Stimulated activated CD8-positive, alpha-beta memory T cell treated with anti-CD3 and anti-CD28 coated beads, Interleukin-4, amount 100 ng/mL, for 48 hours (primary cell): ENCODE measurements at regions not wholly inside any gene's neighbourhood (a gene's known extent, or its start where the extent isn't known, plus 50 kb on each side); places are given as distances from the start of the nearest gene placed in this dataset.
"Not testable (repeated sequence)": the region's sequence is repeated elsewhere in the genome, so short reads cannot be mapped to it uniquely, and the experiment has no call there.

ENCODE experiments used
- DNase-seq: peaks from one replicate; pipeline ENCODE4 v3.0.0-alpha.2; 2020

DNA sequence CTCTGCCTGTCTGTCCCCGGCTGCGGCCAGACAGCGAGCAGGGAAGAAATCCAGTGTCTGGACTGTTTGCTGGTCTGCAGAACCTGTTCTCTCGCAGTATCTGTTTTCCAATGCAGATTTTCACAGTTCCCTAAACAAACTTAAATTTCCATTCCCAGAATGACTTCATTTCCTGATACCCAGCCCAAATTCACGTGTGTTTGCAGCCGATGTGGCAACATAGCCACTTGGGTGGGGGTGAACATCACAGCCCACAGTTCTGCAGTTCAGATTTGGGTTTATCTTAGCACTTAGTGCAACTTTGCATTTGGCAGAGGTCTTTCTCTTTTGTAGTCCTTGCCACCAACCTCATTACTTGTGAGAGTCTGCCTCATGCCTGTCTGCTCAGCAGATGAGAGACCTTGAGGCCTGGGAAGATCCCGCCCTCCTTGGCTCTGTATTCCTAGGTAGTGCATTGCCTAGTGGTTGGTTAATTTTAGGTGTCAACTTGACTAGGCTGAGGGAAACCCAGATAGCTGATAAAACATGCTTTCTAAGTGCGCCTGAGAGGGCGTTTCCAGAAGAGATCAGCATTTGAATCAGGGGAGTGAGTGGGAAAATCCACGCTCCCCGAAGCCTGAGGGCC lies 122.8 kb upstream of the FAM20C start:
- not testable (repeated sequence) for DNase-seq

DNA sequence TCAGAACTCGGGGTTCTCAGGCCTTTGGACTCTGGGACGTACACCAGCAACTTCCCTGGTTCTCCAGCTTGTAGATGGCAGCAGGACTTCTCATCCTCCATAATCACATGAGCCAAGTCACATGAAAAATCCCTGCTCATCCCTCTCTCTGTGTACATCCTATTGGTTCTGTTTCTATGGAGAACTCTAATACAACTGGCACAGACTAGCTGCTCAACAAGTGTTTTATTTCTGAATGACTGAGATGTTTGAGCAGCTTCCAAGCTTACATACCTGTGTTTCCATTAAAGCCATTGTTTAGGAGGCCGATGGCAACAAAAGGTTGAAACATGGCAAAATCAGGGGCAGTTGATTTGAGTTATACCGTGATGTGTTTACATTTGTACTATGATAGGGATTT lies 122.2 kb upstream of the FAM20C start:
- DNase-seq = not testable (repeated sequence)

DNA sequence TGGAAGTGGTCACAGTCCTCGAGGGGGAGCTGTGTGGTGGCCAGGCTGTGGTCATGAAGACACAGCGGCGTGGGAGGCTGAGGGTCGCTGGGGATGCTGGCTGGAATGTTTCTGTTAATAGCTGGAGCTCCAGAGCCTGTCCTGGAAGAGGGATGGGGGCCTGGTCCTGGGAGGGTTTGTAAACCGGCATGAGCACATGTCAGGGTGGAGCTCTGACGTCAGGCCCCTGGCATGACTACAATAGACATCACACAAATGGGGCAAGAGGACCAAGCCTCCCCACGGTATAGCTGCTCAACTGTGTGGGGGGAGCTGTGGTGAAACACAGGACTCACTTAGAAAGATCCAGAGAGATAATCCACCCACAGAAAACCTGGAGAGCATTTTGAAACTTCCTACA lies 121.4 kb upstream of the FAM20C start:
- not testable (repeated sequence) for DNase-seq

DNA sequence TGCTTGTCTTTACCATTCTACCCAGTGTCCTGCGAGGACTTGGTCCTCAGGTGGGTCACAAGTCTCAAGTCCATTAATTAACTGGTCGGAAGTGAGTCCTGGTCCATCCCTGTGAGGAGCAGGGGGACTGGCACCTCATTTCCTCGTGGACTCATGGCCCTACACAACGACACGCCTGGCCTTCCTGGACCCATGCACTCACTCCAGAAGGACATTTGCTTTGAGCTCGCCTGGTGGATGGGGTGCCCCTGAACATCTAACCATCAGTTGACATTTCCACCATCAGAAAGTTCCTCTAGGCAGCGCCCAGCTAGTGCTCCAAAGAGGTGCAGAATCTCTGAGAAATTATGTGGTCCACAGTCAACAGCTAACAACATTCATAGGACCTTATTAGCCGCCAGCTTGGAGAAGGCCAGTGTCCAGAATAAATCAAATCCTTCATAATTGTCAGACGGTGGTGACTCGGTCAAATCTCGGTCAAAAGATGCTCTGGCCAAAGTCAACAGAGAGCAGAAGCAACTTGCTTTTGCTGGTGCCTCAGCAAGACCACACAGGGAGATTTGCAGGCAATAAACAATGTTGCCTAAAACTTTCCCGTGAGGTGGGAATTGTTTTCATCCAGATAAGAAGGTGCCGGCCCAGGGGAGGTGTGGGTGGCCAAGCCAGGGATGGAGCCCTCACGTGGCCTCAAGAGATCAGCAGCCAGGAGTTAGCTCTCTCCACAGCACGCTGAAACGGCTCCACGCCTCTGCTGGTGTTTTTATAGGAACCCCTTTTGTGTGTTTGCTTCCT lies 119.9 kb upstream of the FAM20C start:
- not testable (repeated sequence) for DNase-seq

DNA sequence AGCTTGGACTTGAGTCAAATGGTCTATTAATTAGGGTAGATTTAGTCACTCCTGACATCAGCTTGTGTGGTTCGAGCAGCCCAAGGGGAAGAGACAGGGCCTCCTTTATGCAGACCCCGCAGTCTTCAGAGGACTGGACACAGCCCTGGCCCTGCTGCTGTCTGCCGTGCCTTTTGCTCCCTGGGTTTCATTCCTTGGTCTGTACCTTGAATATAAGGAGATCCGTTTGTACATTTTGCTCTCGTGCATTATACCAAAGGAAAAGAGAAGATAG lies 119.4 kb upstream of the FAM20C start:
- not testable (repeated sequence) for DNase-seq

DNA sequence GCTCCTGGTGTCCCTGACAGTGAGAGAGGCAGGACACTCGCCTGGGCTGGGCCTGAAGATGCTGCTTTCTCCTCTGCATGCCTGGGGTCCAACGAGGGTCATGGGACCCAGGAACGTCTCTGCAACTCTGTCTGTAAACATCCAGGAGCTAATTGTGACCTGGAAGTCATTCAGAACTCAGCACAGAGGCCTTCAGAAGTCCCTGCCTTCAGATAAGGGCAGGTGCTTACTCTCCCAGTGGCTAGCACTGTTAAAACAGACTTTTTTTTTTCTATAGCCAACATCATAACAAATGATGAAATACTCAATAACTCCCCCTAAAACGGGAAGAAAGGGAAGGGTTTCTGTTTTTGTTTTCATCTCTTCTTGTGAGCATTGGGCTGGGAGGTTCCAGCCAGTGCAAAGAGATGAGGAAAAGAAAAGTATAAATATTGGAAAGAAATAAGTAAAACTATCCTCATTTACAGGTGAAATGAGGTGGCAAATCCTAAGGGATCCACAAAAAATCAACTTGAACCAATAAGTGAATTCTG lies 118.3 kb upstream of the FAM20C start:
- not testable (repeated sequence) for DNase-seq

DNA sequence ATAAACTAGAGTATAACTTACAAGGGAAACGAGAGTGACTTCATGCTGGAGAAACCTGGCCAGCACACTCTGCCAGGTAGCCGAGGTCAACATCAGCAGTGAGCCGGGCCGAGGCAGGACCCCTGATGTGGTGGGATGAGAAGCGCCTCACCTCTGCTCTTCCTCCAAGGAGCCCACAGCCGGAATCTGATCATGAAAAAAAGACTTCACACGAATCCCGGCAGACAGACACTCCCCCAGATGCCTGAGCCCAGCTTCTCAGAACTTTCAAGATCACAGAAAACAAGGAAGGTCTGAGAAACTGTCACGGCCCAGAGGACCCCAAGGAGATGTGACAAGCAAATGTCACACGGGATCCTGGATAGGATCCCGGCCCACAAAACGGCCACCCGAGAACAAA lies 116.9 kb upstream of the FAM20C start:
- not testable (repeated sequence) for DNase-seq

DNA sequence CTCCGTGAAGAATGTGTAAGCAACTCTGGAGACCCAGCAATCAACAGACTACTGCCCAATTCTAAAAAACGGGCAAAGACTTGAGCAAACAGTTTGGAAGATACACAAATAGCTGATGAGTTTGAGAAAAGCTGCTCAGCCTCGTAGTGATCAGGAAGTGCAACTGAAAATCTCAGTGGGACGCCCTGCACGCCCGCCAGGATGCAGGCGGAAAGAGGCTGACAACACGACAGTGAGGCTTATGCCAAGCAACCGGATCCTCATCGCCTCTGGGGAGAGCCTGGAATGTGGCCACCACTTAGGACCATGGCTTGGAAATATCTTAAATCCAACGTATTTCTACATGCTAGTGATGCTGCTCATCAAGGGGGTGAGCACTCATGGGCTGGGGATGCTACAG lies 116.2 kb upstream of the FAM20C start:
- DNase-seq = not testable (repeated sequence)

DNA sequence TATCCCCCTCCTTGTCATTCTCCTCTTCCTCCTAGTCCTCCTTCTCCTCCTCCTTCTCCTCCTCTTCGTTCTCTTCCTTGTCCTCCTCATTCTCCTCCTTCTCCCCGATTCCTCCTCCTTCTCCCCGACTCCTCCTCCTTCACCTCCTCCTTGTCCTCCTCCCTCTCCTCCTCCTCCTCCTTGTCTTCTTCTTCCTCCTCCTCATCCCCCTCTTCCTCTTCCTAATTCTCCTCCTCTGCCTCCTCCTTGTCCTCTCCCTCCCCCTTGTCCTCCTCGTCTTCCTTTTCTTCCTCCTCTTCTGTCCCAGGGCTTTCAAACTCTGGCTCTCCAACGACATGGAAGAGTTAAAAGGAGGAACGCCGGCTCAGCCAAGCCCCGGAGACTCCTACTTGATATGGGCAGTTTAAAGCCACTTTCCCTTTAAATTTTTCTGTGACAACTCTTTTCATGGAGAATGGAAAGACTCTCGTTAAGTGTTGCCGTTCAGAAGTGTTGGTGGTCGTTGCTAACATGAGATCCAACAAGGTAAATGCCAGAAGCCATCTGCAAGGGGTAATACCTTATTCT lies 115.5 kb upstream of the FAM20C start:
- not testable (repeated sequence) for DNase-seq

DNA sequence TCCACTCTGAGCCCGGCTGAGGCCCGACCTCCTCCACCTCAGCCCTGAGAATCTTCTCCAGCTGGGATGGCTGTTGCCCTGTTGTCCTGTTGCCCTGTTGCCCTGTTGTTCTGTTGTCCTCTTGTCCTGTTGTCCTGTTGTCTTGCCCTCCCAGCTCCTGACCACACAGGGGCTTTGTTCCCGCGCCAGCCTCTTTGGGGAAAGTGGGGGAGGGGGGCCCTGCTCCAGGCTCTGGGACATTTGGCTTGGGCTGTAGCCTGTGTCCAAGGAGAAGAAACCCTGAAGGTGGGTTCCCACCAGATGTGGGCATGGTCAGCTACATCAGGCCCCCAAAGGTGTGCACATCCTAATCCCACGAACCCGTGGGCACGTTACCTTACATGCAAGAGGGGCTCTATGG lies 113.5 kb upstream of the FAM20C start:
- not testable (repeated sequence) for DNase-seq

DNA sequence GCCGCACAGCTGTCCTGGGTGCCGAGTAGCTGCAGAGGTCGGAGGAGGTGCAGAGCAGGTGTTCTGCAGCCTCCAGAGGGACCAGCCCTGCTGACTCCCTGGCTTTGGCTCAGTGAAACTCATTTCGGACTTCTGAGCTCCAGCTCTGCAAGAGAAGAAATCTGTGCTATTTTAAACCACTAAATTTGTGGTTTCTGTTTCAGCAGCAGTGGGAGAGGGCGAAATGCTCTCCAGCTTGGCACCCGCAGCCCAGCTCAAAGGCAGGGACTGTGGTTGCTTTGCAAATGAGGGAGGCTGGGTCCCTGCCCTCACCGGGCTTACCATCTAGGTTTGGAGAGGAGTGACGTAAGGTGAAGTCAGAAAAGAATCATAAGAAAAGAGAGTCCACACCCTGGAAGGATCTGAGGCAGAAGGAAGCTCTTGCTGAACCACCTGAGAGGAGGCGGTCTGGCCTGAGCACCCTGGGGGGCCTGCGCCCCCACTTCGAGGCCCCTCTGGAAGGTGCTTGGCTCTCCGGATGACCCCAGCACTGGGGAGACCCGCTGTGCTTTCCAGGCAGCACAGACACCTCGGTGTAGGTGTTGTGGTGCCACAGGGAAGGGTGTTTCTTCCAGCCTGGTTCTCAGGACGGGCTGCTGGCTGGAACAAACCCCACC lies 112.8 kb upstream of the FAM20C start:
- DNase-seq = not testable (repeated sequence)

DNA sequence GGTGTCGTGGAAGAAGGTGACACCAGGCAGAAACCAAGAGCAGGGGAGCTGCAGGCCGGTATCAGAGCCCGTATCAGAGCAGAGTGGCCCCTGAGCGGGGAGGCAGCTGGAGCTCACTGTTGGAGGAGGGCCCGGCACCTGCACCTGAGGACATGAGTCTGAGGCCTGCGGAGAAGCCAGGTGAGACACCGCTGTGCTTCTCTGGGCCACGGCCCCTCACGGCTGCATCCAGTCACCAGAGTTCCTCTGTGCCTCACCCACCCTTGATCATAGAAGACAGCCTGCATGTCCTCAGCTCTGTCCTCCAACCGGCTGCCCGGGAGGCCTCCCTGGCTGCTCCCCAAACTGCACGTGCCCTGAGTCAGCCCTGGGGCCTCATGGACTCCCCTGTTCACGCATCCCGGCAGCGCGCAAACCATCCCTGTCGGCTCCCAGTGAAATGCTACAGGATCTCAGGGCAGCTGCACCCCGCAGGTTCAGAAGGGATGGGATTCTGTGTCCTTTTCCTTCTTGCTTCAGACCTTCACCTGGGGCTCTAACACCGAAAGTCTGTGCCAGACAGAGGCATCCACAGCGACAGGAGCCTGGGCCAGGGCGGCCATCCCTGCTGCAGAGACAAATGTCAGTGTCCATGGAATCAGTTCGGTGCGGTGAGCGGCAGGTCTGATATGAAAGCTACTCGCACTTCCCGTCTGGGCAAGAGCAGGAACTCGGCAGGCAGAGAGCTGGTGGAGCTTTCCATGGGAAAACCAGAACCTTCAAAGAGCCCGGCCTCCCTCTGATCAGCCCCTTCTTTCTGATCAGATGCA lies 111.9 kb upstream of the FAM20C start:
- DNase-seq = no peak

DNA sequence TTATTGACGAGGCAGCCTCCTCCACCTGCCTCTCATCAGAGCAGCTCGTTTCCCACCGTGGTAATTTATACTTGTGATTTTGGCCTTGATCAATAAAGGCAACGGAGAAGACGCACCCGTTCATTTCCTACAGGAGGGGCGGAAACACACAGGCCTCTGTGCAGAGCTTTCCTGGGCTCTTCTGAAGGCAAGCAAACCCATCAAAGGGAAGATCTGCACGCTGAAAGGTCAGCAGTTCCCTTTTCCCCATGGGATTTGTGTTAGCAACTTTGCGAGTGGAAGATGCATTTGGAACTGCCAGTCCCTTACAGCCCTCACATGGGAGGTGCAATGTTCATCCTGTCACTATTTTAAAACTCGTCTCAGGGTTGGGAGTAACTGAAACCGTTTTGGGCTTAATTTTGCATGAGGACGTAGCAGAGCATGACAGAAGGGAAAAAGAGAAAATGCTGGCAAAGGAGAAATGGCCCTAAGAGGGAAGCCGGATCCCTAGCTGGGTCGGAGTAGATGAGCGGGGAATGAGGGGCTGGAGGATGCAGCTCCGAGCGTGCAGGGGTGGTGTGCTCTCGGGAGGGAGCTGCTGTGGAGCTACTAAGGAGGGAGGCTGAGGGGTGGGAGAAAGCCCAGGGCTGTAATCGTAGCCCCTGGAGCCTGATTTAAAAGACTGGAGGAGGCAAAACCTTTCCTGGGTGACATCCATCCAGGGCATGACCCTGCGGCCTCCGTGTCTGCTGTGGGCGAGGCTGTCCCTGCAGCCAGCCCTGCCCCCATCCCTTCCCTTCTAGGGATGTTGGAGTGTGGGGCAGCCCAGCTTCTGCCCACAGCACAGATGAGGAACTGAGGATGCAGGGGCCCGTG lies 111.1 kb upstream of the FAM20C start:
- no peak for DNase-seq

DNA sequence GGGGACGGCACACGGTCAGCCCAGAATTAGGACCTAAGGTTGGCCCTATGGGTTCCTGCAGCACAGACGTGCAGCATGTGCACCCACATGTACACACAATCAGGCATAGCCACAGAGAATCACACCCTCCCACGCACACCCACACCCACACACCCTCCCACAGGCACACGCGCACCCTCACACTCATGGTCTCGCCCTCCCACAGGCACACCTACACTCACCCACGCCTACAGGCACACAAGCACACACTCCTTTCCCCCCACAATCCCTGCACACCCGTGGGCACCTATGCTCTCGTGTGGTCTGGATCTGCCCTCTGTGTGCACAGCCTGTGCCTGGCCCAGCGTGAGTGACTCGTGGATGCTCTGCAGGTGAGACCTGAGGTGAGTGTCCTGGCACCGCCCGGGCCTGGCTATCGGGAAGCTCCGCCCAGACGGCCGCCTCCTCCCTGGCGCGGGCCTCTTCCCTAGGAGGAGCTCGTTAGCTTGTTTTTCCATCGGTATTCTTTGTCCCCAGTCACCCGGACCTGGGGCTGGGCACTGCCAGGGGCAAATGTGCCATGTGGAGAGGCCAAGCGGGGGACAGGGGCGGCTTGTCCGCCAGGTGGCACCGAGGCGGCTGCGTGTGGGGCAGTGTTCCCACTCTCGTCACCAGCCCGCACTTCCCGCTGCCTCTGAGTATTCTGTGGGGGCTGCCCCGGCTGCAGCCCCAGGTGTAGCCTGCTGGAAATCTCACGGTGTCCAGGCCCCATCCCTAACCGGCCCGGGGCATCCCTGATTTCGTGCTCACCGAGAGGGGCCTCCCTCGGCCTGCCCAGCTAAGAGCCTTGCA lies 110.2 kb upstream of the FAM20C start:
- DNase-seq = no peak

DNA sequence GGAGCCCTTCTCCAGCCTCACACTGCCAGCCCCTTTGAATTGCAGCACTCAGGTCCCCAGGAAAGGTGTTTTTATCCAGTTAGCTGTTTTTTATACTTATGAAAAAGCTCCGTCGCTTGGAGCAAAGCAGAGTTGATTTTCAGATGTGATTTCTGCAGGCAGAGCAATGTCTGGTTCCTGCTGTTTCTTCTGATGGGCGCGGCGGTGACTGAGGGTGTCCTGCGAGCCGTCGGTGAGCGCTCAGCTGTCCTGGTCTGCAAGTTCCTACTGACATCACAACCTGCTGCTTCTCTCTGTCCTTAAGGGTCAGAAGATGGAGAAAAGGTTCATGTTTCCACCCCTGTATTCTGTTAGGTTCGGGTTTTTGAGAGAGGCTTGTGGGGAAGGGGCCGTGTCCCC lies 109.6 kb upstream of the FAM20C start:
- no peak for DNase-seq

DNA sequence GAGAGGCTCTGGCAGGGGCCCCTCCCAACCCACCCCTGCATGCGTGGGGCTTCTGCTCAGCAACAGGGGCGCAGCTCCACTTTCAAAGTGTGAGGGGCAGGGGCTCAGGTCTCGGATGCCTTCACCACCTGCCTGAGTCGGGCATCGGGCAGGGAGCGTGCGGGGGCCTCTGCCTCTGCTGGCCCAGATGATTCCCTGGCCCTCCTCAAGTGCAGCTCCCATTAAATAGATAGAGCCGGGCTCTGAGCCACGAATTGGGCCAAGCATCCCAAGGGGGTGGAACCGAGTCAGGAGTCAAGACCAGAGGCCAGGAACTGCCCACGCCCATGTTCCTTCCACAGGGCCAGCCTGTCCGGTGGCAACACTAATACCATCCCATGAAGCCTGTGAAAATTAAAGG lies 108.9 kb upstream of the FAM20C start:
- DNase-seq = no peak

DNA sequence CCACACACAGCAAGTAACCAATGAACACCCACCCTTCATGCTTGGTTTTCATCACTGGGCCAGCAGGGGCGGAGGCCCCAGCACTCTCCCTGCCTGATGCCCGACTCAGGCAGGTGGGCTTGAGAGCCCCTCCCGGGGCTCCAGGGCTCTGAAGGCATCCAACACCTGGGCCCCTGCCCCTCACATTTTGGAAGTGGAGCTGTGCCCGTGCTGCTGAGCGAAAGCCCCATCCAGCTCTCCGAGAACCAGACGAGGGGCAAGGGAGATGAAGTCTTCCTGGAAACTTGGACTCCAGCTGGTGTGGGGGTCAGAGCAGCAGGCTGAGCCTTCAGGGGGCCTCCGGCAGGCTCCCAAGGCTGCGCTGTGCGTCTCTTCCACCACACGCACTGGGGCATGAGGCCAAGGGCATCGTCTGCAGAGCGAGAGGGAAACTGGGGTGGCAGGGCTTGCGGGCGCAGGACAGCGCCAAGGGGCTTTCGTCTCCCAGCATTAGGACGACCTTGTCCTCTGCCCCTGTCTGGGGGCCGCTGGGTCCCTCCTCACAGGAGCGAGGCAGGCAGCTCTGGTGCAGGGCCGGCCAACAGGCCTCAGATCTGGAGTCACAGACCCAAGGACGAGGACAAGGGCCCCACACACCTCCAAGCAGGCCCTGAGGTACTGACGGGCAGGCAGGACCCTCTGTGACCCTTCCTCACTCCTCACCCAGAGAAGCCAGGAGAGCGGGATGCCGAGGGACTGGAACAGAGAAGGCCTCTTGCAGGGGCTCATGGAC lies 108.3 kb upstream of the FAM20C start:
- DNase-seq = no peak

DNA sequence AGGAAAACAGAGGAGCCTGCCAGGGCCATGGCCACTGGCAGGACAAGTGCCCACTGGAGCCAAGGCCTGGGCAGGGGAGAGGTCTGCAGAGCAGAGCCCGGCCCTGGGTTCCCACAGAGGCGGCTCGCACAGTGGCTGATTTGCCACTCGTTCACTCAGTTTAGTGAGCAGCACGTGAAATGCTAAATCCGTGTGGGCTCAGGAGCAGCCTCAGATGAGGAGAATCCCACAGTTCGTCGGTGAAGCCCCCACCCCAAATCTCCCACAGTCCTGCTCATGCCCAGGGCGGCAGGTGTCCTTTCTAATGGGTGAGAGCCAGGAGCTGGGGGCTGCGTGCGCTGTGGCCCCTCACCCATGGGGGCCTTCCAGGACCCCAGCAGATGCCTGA lies 107.7 kb upstream of the FAM20C start:
- DNase-seq = no peak

DNA sequence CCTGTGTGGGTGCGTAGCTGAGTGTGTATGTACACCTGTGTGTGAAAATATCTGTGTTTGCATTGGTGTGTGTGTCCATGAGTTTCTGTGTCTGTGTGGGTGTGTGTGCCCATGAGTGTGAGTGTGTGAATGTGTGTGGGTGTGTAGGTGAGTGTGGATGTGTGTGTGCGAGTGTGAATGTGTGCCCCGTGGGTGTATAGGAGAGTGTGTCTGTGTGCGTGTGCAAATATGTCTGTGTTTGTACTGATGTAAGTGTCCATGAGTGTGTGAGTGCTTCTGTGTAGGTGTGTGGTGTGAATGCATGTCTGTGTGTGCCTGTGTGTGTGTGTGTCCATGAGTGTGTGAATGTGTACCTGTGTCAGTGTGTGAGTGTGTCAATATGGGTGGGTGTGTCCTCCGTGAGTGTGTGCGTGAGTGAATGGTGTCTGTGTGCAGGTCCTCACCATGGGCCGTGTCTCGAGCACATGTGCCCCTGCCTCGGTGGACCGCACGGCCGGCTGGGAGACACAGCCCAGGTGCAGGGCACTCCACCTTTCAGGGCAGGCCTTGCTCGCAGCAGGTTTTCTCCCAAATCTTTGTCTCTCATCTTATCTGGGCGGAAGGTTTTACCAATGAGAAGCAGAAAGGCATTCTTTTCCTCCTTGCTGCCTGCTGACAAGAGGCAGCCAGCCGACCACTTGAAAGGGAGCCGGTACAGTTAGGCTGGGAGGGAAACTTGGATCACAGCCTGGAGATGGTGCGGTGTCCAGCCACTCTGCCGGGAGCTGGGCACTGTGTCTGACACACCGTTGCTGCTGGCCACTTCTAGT lies 107.1 kb upstream of the FAM20C start:
- no peak for DNase-seq
